MCF 10A (cell line): ENCODE measurements at regions not wholly inside any gene's neighbourhood (a gene's known extent, or its start where the extent isn't known, plus 50 kb on each side); places are given as distances from the start of the nearest gene placed in this dataset.

Experiments used
- BruUV-seq: library from RNA; stranded (reverse); fragments of 400-500 nt; replicated peaks from 2 replicates; lab custom pipeline; 2021; lab: Mats Ljungman, UMichigan
- CTCF ChIA-PET: fragments of 300-600 bp; sonication (Branson Sonifier 250); formaldehyde crosslinking; extraction: SDS; loops from one replicate; lab custom pipeline; 2021; ENCODE audit warnings: antibody characterized with exemption, inconsistent platforms; lab: Yijun Ruan, JAX
- POLR2A ChIA-PET: fragments of 300-600, 350-650 bp; sonication (Branson Sonifier 250); formaldehyde crosslinking; extraction: SDS; loops from one replicate; lab custom pipeline; 2020; ENCODE audit warnings: antibody characterized with exemption, inconsistent platforms; lab: Yijun Ruan, JAX
- DNase-seq: peaks from one replicate; pipeline ENCODE4 v3.0.0-alpha.2; 2018; ENCODE audit not compliant: unreplicated experiment
- H3K27ac Mint-ChIP-seq: one replicate; pipeline ENCODE4 v1.8.0; 2022; ENCODE audit warnings: mild to moderate bottlenecking, low read depth, mixed read lengths; ENCODE audit not compliant: unreplicated experiment
- H3K27me3 Mint-ChIP-seq: one replicate; pipeline ENCODE4 v1.8.0; 2022; ENCODE audit warnings: mixed read lengths; ENCODE audit not compliant: insufficient read depth, unreplicated experiment
- H3K36me3 Mint-ChIP-seq: one replicate; pipeline ENCODE4 v1.8.0; 2022; ENCODE audit warnings: mild to moderate bottlenecking, moderate library complexity, mixed read lengths; ENCODE audit not compliant: insufficient read depth, unreplicated experiment
- H3K4me1 Mint-ChIP-seq: one replicate; pipeline ENCODE4 v1.8.0; 2022; ENCODE audit warnings: mixed read lengths; ENCODE audit not compliant: insufficient read depth, unreplicated experiment
- H3K4me3 Mint-ChIP-seq: one replicate; pipeline ENCODE4 v1.8.0; 2022; ENCODE audit warnings: mild to moderate bottlenecking, moderate library complexity, mixed read lengths; ENCODE audit not compliant: unreplicated experiment
- H3K9me3 Mint-ChIP-seq: one replicate; pipeline ENCODE4 v1.8.0; 2022; ENCODE audit warnings: mixed read lengths; ENCODE audit not compliant: unreplicated experiment
- intact Hi-C: fragments of 100-400 bp; cut with micrococcal nuclease; formaldehyde crosslinking; loops from 2 replicates; pipeline ENCODE4 v1.14.1; 2022
- TF ChIP-seq, protein P1 (sequence below): fragments of 200-600 bp; IDR thresholded peaks from one replicate; pipeline ENCODE4 v1.8.0; 2022; ENCODE audit warnings: antibody characterized with exemption, mild to moderate bottlenecking; ENCODE audit not compliant: unreplicated experiment

DNA sequence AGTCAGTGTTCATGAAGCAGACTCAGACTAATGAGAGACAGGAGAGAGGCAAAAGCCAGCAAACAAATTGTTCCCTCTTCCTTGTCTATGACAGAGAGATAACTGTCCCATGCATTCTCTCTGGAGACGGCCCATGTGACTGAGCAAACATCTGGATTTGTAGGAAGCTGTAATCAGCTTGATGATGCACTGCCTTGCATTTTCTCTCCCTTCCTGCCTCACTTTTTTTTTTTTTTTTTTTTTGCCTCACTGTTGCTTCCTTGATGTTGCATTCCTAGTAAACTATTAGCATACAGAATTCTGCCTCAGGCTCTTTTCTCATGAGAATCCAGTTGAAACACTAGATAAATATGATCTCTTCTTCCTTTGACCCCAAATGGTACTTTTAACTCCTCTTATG, 134.5 kb downstream of the HHIPL2 start:
- CTCF ChIA-PET: interaction anchor here (0.5 to 0.6 kb wide), 3 partner anchors 33 to 1610 kb away, joined by 4 to 5 read pairs (median 4); no protein-coding TSS in a partner anchor
- H3K36me3 Mint-ChIP-seq: no peaks in the 10 kb centered on the region
- no peak overlapping the region for H3K27ac Mint-ChIP-seq
- intact Hi-C loops: no loop called here
- no peaks in the 10 kb centered on the region for H3K27me3 Mint-ChIP-seq
- TF ChIP-seq, protein P1, sequence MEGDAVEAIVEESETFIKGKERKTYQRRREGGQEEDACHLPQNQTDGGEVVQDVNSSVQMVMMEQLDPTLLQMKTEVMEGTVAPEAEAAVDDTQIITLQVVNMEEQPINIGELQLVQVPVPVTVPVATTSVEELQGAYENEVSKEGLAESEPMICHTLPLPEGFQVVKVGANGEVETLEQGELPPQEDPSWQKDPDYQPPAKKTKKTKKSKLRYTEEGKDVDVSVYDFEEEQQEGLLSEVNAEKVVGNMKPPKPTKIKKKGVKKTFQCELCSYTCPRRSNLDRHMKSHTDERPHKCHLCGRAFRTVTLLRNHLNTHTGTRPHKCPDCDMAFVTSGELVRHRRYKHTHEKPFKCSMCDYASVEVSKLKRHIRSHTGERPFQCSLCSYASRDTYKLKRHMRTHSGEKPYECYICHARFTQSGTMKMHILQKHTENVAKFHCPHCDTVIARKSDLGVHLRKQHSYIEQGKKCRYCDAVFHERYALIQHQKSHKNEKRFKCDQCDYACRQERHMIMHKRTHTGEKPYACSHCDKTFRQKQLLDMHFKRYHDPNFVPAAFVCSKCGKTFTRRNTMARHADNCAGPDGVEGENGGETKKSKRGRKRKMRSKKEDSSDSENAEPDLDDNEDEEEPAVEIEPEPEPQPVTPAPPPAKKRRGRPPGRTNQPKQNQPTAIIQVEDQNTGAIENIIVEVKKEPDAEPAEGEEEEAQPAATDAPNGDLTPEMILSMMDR: no peak
- no peaks in the 10 kb centered on the region for H3K9me3 Mint-ChIP-seq
- POLR2A ChIA-PET: no interaction called here
- no TSS peak for BruUV-seq
- no peak overlapping the region for H3K4me3 Mint-ChIP-seq
- no peaks in the 10 kb centered on the region for H3K4me1 Mint-ChIP-seq
- no peak for DNase-seq

DNA sequence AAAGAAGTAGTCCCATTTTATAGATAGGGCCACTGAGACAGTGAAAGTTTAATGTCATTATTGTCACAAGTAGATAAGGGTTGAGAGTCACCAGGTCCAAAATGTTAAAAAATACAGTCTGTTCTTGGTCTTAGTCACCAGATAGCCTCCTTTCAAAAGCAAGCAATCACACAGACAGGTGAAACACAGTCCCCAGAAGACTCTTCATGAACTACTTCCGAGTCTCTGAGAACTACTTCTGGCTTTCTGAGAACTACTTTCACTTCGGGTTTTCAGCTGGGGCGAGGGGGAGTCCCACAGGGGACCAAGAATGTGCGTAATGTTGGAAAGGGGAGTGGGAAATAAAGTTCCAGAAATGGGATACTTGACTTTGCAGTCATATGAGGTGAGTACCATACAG, 143.2 kb downstream of the HHIPL2 start:
- TF ChIP-seq, protein P1: no peak
- peak overlapping the region; percentile 5 for H3K4me3 Mint-ChIP-seq
- no peaks in the 10 kb centered on the region for H3K27me3 Mint-ChIP-seq
- no TSS peak for BruUV-seq
- no peaks in the 10 kb centered on the region for H3K36me3 Mint-ChIP-seq
- no peak overlapping the region for H3K27ac Mint-ChIP-seq
- POLR2A ChIA-PET: no interaction called here
- no peaks in the 10 kb centered on the region for H3K9me3 Mint-ChIP-seq
- no peak for DNase-seq
- CTCF ChIA-PET: no interaction called here
- intact Hi-C loops: no loop called here
- H3K4me1 Mint-ChIP-seq: no peaks in the 10 kb centered on the region

DNA sequence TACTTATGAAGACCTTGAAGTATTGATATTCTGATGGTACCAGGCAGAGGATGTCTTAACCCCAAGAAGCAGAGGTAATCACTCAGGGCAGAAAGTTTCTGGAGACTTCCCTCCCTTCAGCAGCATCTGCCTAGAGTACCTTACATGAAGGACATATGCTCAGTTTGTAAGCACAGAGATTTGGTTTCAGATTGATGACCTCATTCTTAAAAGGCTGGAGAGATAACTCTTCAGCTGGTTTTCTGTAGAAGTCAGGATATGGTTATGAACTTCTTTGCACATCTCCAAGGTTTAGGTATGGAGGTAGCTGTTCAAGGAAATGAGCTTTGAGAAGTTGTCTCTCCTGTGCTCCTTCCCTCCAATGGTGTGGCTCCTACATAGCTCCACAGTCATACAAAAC, 148.7 kb downstream of the HHIPL2 start:
- H3K27ac Mint-ChIP-seq: no peak overlapping the region
- no peaks in the 10 kb centered on the region for H3K36me3 Mint-ChIP-seq
- ChIA-PET POLR2A (no interaction called here), CTCF (interaction anchor here (0.5 to 1.2 kb wide), 3 partner anchors 13 to 1246 kb away, joined by 3 to 4 read pairs (median 3); no protein-coding TSS in a partner anchor)
- no TSS peak for BruUV-seq
- no peaks in the 10 kb centered on the region for H3K9me3 Mint-ChIP-seq
- intact Hi-C loops: no loop called here
- no peaks in the 10 kb centered on the region for H3K27me3 Mint-ChIP-seq
- TF ChIP-seq, protein P1: no peak
- H3K4me3 Mint-ChIP-seq: no peak overlapping the region
- H3K4me1 Mint-ChIP-seq: no peaks in the 10 kb centered on the region
- DNase-seq: no peak

DNA sequence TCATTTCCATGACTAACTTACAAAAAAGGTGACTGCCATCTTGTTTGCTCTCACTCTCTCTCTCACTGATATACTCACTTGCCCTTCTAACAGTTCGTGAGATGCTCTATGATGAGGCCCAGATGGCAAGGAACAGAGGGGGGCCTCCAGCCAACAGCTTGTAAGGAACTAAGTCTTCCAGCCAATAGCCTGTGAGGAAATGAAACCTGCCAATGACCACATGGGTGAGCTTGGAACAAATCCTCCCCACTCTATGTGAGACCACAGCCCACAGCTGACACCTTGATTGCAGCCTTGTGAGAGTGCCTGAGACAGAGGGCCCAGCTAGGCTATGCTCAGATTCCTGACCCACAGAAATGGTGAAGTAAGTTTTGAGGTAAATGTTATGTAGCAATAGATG, 153.7 kb downstream of the HHIPL2 start:
- ChIA-PET CTCF (interaction anchor here (1.0 to 1.1 kb wide), 2 partner anchors 45 to 380 kb away, joined by 3 read pairs; no protein-coding TSS in a partner anchor), POLR2A (interaction anchor here (0.5 kb wide), 2 partner anchors 151 to 315 kb away, joined by 3 to 5 read pairs; no protein-coding TSS in a partner anchor)
- intact Hi-C loops: no loop called here
- no peak overlapping the region for H3K4me3 Mint-ChIP-seq
- TF ChIP-seq, protein P1: no peak
- no peaks in the 10 kb centered on the region for H3K9me3 Mint-ChIP-seq
- H3K4me1 Mint-ChIP-seq: peaks cover 5% of the 10 kb centered on the region
- no peaks in the 10 kb centered on the region for H3K36me3 Mint-ChIP-seq
- no peak for DNase-seq
- H3K27ac Mint-ChIP-seq: no peak overlapping the region
- BruUV-seq: no TSS peak
- H3K27me3 Mint-ChIP-seq: no peaks in the 10 kb centered on the region
